Mesothelial cell of epicardium (in vitro differentiated cells): ENCODE measurements at regions not wholly inside any gene's neighbourhood (a gene's known extent, or its start where the extent isn't known, plus 50 kb on each side); places are given as distances from the start of the nearest gene placed in this dataset.
A peak's percentile ranks its signal among the peaks of the same experiment; 100 is the strongest.

ENCODE experiments used
- DNase-seq, 2 experiments: peaks; one replicate each; pipeline ENCODE4 v3.0.0; 2021; ENCODE audit warnings: low spot score in 2 of 2; ENCODE audit not compliant: unreplicated experiment in 2 of 2
- H3K27ac Mint-ChIP-seq: 2 replicates; pipeline ENCODE4 v1.8.0; 2021; ENCODE audit warnings: mixed read lengths
- H3K27me3 Mint-ChIP-seq: 2 replicates; pipeline ENCODE4 v1.8.0; 2021; ENCODE audit warnings: low read depth, mixed read lengths
- H3K36me3 Mint-ChIP-seq: 2 replicates; pipeline ENCODE4 v1.8.0; 2021; ENCODE audit warnings: mixed read lengths
- H3K4me1 Mint-ChIP-seq: 2 replicates; pipeline ENCODE4 v1.8.0; 2021; ENCODE audit warnings: mixed read lengths
- H3K4me3 Mint-ChIP-seq: 2 replicates; pipeline ENCODE4 v1.8.0; 2021; ENCODE audit warnings: mild to moderate bottlenecking, moderate library complexity, mixed read lengths
- H3K9me3 Mint-ChIP-seq: 2 replicates; pipeline ENCODE4 v1.8.0; 2021; ENCODE audit warnings: mixed read lengths
- TF ChIP-seq, protein P1 (sequence below): fragments of 200-600 bp; sonication (generic); IDR thresholded peaks from one replicate; pipeline ENCODE4 v1.5.0; 2021; ENCODE audit warnings: antibody characterized with exemption; ENCODE audit not compliant: unreplicated experiment

DNA sequence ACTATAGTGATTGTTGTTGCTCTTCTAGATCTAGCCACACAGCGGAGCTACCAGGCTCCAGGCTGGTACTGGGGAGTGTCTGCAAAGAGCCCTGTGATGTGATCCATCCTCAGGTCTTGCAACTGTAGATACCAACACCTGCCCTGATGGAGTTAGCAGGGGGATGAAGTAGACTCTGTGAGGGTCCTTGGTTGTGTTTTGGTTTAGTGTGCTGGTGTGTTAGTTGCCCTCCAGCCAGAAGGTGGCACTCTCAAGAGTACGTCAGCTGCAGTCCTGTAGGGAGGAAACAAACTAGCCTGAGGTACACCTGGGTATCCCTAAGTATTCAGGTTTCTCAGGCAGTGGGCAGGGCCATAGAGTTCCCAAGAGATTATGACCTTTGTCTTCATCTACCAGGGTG, 81.2 kb upstream of the TMPRSS2 start:
- no peaks in the 10 kb centered on the region for H3K4me1 Mint-ChIP-seq
- no peak for DNase-seq
- TF ChIP-seq, protein P1, sequence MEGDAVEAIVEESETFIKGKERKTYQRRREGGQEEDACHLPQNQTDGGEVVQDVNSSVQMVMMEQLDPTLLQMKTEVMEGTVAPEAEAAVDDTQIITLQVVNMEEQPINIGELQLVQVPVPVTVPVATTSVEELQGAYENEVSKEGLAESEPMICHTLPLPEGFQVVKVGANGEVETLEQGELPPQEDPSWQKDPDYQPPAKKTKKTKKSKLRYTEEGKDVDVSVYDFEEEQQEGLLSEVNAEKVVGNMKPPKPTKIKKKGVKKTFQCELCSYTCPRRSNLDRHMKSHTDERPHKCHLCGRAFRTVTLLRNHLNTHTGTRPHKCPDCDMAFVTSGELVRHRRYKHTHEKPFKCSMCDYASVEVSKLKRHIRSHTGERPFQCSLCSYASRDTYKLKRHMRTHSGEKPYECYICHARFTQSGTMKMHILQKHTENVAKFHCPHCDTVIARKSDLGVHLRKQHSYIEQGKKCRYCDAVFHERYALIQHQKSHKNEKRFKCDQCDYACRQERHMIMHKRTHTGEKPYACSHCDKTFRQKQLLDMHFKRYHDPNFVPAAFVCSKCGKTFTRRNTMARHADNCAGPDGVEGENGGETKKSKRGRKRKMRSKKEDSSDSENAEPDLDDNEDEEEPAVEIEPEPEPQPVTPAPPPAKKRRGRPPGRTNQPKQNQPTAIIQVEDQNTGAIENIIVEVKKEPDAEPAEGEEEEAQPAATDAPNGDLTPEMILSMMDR: no peak
- no peak overlapping the region for H3K4me3 Mint-ChIP-seq
- no peaks in the 10 kb centered on the region for H3K36me3 Mint-ChIP-seq
- H3K27me3 Mint-ChIP-seq: peaks cover 13% of the 10 kb centered on the region
- no peak overlapping the region for H3K27ac Mint-ChIP-seq
- peaks cover 23% of the 10 kb centered on the region for H3K9me3 Mint-ChIP-seq

DNA sequence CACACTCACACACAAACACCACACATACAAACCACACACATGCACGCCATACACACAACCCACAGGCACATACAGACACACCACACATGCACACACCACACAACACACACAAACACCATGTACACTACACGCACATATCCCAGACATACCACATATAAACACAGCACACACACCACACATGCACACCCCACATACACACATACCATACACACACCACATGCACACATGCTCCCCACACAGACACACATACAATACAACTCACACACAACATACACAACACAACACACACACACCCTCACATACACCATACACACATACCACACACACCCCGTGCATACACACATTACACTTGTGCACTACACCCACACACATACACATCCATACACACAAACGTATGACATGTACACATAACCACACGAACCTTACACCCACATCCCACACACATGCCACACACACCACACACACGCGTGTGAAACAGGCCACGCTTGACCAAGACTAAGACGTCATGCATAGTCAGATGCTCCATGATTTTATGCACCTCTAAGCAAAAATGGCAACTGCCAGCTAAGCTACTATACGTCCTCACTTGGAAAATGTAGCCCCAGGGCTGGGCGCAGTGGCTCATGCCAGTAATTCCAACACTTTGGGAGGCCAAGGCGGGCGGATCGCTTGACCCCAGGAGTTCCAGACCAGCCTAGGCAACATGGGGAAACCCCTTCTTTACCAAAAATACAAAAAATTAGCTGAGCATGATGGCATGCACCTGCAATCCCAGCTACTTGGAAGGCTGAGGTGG, 77.4 kb upstream of the TMPRSS2 start:
- H3K27ac Mint-ChIP-seq: no peak overlapping the region
- no peaks in the 10 kb centered on the region for H3K4me1 Mint-ChIP-seq
- peaks cover 23% of the 10 kb centered on the region for H3K9me3 Mint-ChIP-seq
- TF ChIP-seq, protein P1: no peak
- H3K36me3 Mint-ChIP-seq: no peaks in the 10 kb centered on the region
- peak in 1 of 2 experiments; percentile 20 for DNase-seq
- no peaks in the 10 kb centered on the region for H3K27me3 Mint-ChIP-seq
- H3K4me3 Mint-ChIP-seq: no peak overlapping the region

DNA sequence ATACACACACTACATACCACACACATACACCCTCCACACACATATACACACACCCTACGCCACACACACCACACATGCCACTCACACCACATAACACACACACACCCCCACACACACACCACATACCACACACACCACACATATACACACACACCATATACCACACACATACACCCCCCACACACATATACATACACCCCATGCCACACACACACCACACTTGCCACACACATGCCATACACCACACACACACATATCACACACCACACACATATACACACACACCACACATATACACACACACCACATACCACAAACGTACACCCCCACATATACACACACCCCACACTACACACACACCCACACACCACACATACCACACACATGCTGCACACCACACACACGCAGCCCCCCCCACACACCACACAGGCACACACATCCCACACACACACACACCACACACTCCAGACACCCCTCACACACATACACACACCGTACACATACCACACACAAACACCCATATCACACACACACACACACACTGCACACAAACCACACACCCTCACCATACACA, 76.7 kb upstream of the TMPRSS2 start:
- H3K9me3 Mint-ChIP-seq: peaks cover 23% of the 10 kb centered on the region
- peak in 1 of 2 experiments; percentile 14 for DNase-seq

DNA sequence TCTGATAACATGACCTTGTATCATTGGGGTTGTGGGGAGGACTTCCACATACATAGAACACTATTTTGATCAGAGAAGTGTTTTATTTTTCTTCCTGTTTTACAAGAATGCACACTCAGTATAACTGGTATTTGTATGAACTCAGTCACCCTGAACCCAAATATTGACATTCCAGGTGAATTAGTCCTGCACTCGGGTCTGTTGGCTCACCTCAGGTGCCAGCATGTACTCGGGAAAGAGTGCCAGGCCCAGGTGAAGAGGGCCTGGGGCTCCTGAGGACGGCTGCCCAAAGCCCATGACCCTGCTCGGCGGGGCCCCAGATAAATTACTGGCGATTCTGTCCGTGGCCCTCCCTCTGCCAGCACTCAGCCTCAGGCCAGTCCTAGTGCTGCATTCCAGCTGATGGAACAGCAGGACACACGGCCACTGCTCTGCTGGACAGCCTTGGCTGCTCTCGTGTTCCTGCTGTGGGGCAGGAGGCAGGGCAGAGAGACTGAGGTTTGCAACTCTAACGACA, 75.4 kb upstream of the TMPRSS2 start:
- Mint-ChIP-seq H3K27me3 (no peaks in the 10 kb centered on the region), H3K9me3 (peaks cover 25% of the 10 kb centered on the region), H3K4me1 (no peaks in the 10 kb centered on the region), H3K4me3 (no peak overlapping the region), H3K36me3 (no peaks in the 10 kb centered on the region), H3K27ac (no peak overlapping the region)
- TF ChIP-seq, protein P1: no peak
- peak in 1 of 2 experiments; percentile 31 for DNase-seq

More for the DNA sequence above, 76.7 kb upstream of the TMPRSS2 start:
- H3K27ac Mint-ChIP-seq: no peak overlapping the region
- H3K4me3 Mint-ChIP-seq: no peak overlapping the region
- TF ChIP-seq, protein P1: no peak
- no peaks in the 10 kb centered on the region for H3K36me3 Mint-ChIP-seq
- no peaks in the 10 kb centered on the region for H3K27me3 Mint-ChIP-seq
- H3K4me1 Mint-ChIP-seq: no peaks in the 10 kb centered on the region

DNA sequence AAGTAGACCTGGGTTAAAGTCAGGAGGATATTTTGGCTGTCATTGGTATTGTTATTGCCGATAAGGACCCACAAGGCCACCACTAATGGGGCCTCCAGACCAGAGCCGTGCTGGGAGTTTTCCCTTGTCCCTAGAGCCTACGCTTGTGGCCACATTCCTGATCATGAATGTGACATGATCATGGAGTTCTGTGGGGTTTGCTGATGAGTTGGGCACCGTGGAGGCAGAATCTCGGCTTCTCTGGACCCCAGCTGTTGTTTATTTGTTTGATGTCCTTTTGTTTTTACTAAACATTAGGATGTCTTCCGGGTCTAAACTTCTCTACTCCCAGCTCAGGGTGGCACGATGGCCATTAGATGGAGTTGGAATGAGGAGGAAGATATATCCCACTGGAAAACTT, 74.9 kb upstream of the TMPRSS2 start:
- Mint-ChIP-seq H3K4me1 (no peaks in the 10 kb centered on the region), H3K27ac (no peak overlapping the region), H3K9me3 (peaks cover 25% of the 10 kb centered on the region), H3K27me3 (no peaks in the 10 kb centered on the region), H3K36me3 (peaks cover 2% of the 10 kb centered on the region), H3K4me3 (no peak overlapping the region)
- DNase-seq: peak in 1 of 2 experiments; percentile 13
- TF ChIP-seq, protein P1: no peak
